ENCODE measurements at regions not wholly inside any gene's neighbourhood (a gene's known extent, or its start where the extent isn't known, plus 50 kb on each side); places are given as distances from the start of the nearest gene placed in this dataset.
"Not testable (repeated sequence)": the region's sequence is repeated elsewhere in the genome, so short reads cannot be mapped to it uniquely, and the experiment has no call there.

DNA sequence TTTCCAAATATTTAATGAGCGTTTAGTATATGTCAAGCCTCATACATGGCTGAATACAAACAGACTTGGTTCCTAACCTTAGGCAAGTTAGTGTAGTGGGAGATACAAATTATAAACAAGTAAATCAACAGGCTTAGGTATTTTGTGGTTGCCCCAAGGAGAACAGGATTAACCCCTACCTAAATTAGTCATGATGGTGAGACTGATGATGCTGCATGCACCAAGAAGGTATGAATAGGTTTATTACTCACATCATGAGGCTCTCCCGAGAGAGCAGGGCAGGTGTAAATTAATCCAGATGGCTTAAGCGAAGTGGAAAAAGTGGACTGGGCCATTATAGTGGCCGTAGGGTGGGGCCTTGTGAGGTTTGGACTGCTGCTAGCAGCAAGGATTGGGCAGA is 118.1 kb upstream of the GCFC2 start:
- ChIA-PET POLR2A (no interaction called here), CTCF (no interaction called here), RAD21 (ENCODE audit: low non-redundant PET in 1 of 2, low total read pairs in 2 of 2, uncharacterized antibody in 2 of 2, unreplicated experiment in 2 of 2) (no interaction called here)
- no peak overlapping the region for H3K27ac ChIP-seq (ENCODE audit: low read depth, low read length)
- H3K4me3 ChIP-seq (replicated peaks in 1 of 2; ENCODE audit: low read depth in 1 of 2, low read length in 2 of 2), result no peak overlapping the region
- no peak overlapping the region for H2AFZ ChIP-seq (ENCODE audit: low read depth, low read length, poor library complexity, severe bottlenecking)
- BruUV-seq (replicated peaks), result no TSS peak
- ATAC-seq, result no peak
- no peak overlapping the region for H3K9ac ChIP-seq (ENCODE audit: low read length)
- H3K27me3 ChIP-seq (ENCODE audit: insufficient read depth, low read length), result no peaks in the 10 kb centered on the region
- H3K9me2 ChIP-seq (ENCODE audit: insufficient read depth), result no peaks in the 10 kb centered on the region
- H4K20me1 ChIP-seq (ENCODE audit: insufficient read depth), result no peaks in the 10 kb centered on the region
- no peaks in the 10 kb centered on the region for H3K9me3 ChIP-seq (ENCODE audit: control insufficient read depth in 1 of 2, insufficient read depth in 1 of 2, low read depth in 1 of 2, low read length in 2 of 2)
- H3K36me3 ChIP-seq (ENCODE audit: control insufficient read depth in 1 of 2, insufficient read depth in 2 of 2, low read length in 2 of 2), result no peaks in the 10 kb centered on the region
- intact Hi-C loops (cut with micrococcal nuclease), result no loop called here
- no peak for TF ChIP-seq SRF (IDR thresholded peaks at IDR 0.05; ENCODE audit: low read depth)
- no peak for TF ChIP-seq EZH2phosphoT487 (IDR thresholded peaks at IDR 0.05; ENCODE audit: borderline replicate concordance)
- TF ChIP-seq POLR2AphosphoS5 (IDR thresholded peaks at IDR 0.05; ENCODE audit: low read depth, low read length), result no peak
- no peak for TF ChIP-seq ELF1 (IDR thresholded peaks at IDR 0.05; ENCODE audit: borderline replicate concordance, low read depth)
- no peak for TF ChIP-seq SP1 (IDR thresholded peaks at IDR 0.05; ENCODE audit: low read depth)
- no peak for TF ChIP-seq JUND (IDR thresholded peaks at IDR 0.05)
- no peak for TF ChIP-seq YY1 (IDR thresholded peaks at IDR 0.05; ENCODE audit: extremely low read depth, insufficient replicate concordance, low read depth, low read length)
- no peak for TF ChIP-seq SIN3A (IDR thresholded peaks at IDR 0.05; ENCODE audit: low read depth)
- TF ChIP-seq, protein P1, sequence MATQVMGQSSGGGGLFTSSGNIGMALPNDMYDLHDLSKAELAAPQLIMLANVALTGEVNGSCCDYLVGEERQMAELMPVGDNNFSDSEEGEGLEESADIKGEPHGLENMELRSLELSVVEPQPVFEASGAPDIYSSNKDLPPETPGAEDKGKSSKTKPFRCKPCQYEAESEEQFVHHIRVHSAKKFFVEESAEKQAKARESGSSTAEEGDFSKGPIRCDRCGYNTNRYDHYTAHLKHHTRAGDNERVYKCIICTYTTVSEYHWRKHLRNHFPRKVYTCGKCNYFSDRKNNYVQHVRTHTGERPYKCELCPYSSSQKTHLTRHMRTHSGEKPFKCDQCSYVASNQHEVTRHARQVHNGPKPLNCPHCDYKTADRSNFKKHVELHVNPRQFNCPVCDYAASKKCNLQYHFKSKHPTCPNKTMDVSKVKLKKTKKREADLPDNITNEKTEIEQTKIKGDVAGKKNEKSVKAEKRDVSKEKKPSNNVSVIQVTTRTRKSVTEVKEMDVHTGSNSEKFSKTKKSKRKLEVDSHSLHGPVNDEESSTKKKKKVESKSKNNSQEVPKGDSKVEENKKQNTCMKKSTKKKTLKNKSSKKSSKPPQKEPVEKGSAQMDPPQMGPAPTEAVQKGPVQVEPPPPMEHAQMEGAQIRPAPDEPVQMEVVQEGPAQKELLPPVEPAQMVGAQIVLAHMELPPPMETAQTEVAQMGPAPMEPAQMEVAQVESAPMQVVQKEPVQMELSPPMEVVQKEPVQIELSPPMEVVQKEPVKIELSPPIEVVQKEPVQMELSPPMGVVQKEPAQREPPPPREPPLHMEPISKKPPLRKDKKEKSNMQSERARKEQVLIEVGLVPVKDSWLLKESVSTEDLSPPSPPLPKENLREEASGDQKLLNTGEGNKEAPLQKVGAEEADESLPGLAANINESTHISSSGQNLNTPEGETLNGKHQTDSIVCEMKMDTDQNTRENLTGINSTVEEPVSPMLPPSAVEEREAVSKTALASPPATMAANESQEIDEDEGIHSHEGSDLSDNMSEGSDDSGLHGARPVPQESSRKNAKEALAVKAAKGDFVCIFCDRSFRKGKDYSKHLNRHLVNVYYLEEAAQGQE (IDR thresholded peaks at IDR 0.05; ENCODE audit: low read depth), result no peak
- no peak for TF ChIP-seq POLR2A (IDR thresholded peaks at IDR 0.05; ENCODE audit: borderline replicate concordance, extremely low read depth, insufficient read depth, insufficient read length)
- TF ChIP-seq FOSL1 (IDR thresholded peaks at IDR 0.05; ENCODE audit: low read depth), result no peak
- no peaks in the 10 kb centered on the region for H3K4me1 ChIP-seq (ENCODE audit: control insufficient read depth in 1 of 2, insufficient read depth in 2 of 2, low read length in 2 of 2)
- no peaks in the 10 kb centered on the region for H3K79me2 ChIP-seq (ENCODE audit: insufficient read depth, low read length)
- no peak overlapping the region for H3K4me2 ChIP-seq (ENCODE audit: low read length)
- no peak for DNase-seq (ENCODE audit: low read depth, low spot score)

DNA sequence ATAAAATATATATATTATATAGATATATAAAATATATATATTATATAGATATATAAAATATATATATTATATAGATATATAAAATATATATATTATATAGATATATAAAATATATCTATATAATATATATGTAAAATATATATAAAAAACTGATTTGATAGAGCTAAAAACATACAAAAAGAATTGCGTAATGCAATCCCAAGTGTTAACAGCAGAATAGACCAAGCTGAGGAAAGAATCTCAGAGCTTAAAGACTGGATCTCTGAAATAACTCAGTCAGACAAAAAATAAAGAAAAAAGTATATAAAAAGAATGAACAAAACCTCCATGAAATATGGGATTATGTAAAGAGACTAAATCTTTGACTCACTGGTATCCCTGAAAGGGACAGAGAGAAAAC is 112.8 kb upstream of the GCFC2 start:
- H3K79me2 ChIP-seq (ENCODE audit: insufficient read depth, low read length); H3K27me3 ChIP-seq (ENCODE audit: insufficient read depth, low read length); H3K9me3 ChIP-seq (ENCODE audit: control insufficient read depth in 1 of 2, insufficient read depth in 1 of 2, low read depth in 1 of 2, low read length in 2 of 2); intact Hi-C loops (cut with micrococcal nuclease); H3K27ac ChIP-seq (ENCODE audit: low read depth, low read length); H3K9me2 ChIP-seq (ENCODE audit: insufficient read depth); H3K9ac ChIP-seq (ENCODE audit: low read length); H3K36me3 ChIP-seq (ENCODE audit: control insufficient read depth in 1 of 2, insufficient read depth in 2 of 2, low read length in 2 of 2); ATAC-seq; H3K4me2 ChIP-seq (ENCODE audit: low read length); H4K20me1 ChIP-seq (ENCODE audit: insufficient read depth); POLR2A ChIA-PET; H3K4me3 ChIP-seq (replicated peaks in 1 of 2; ENCODE audit: low read depth in 1 of 2, low read length in 2 of 2); DNase-seq (ENCODE audit: low read depth, low spot score); H3K4me1 ChIP-seq (ENCODE audit: control insufficient read depth in 1 of 2, insufficient read depth in 2 of 2, low read length in 2 of 2); RAD21 ChIA-PET (ENCODE audit: low non-redundant PET in 1 of 2, low total read pairs in 2 of 2, uncharacterized antibody in 2 of 2, unreplicated experiment in 2 of 2); H2AFZ ChIP-seq (ENCODE audit: low read depth, low read length, poor library complexity, severe bottlenecking); BruUV-seq (replicated peaks); CTCF ChIA-PET: not testable (repeated sequence)
